HUES48 (cell line): ENCODE measurements at regions not wholly inside any gene's neighbourhood (a gene's known extent, or its start where the extent isn't known, plus 50 kb on each side); places are given as distances from the start of the nearest gene placed in this dataset.

ENCODE experiments used
- H3K27ac ChIP-seq: one replicate; pipeline ENCODE4 v1.7.0; 2013; ENCODE audit warnings: low read depth, low read length, inconsistent platforms
- H3K27me3 ChIP-seq: 2 replicates; pipeline ENCODE4 v1.6.1; 2013; ENCODE audit warnings: mild to moderate bottlenecking, low read length; ENCODE audit not compliant: control insufficient read depth, insufficient read depth
- H3K36me3 ChIP-seq: 2 replicates; pipeline ENCODE4 v1.6.1; 2013; ENCODE audit warnings: low read length; ENCODE audit not compliant: control insufficient read depth, insufficient read depth
- H3K4me1 ChIP-seq: 2 replicates; pipeline ENCODE4 v1.6.1; 2013; ENCODE audit warnings: mild to moderate bottlenecking, low read length; ENCODE audit not compliant: control insufficient read depth, insufficient read depth
- H3K4me3 ChIP-seq: 2 replicates; pipeline ENCODE4 v1.5.1; 2013; ENCODE audit warnings: mild to moderate bottlenecking, low read depth, low read length
- H3K9ac ChIP-seq: 2 replicates; pipeline ENCODE4 v1.6.1; 2013; ENCODE audit warnings: mild to moderate bottlenecking, low read depth, low read length, moderate library complexity
- H3K9me3 ChIP-seq: 2 replicates; pipeline ENCODE4 v1.6.1; 2013; ENCODE audit warnings: low read length; ENCODE audit not compliant: control insufficient read depth, insufficient read depth

DNA sequence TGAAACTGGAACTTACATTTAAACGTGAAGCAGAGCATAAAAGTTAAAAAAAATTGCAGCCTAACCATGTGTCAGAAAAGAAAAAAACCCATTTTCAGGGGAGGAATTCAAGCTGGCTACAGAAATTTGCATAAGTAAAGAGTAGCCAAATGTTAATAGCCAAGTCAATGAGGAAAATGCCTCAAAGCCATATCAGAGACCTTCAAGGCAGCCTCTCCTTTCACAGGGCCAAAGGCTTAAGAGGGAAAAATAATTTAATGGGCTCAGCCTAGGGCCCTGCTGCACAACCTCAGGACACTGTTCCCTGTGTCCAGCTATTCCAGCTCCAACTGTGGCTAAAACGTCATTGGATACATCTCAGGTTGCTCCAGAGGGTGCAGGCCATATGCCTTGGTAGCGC is 749.5 kb downstream of the FLRT2 start:
- no peaks in the 10 kb centered on the region for H3K27me3 ChIP-seq
- H3K9ac ChIP-seq, result no peak overlapping the region
- peaks cover 9% of the 10 kb centered on the region for H3K9me3 ChIP-seq
- H3K4me3 ChIP-seq, result peak overlapping the region; percentile 27
- H3K4me1 ChIP-seq, result peaks cover 14% of the 10 kb centered on the region
- peak overlapping the region; percentile 33 for H3K27ac ChIP-seq
- H3K36me3 ChIP-seq, result no peaks in the 10 kb centered on the region

DNA sequence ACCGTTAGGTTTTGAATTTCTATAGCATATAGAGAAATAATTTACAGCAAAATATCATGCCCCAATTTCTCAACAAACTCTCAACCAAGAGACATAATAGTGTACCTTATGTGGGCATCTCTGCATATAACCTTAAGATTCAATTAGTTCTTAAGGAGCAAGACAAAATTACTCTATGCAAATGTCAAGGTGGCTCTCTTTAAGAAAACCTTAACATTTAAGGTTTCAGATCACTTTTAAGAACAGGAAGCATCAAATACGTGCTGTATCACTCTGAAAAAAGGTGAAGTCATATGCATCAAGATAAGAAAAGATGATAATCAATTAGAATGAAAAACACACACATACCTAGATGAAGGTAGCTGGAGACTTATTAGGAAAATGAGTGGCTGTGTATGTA is 728.0 kb downstream of the FLRT2 start:
- H3K9me3 ChIP-seq, result no peaks in the 10 kb centered on the region
- H3K4me3 ChIP-seq, result no peak overlapping the region
- H3K27me3 ChIP-seq, result no peaks in the 10 kb centered on the region
- no peaks in the 10 kb centered on the region for H3K4me1 ChIP-seq
- no peak overlapping the region for H3K9ac ChIP-seq
- H3K27ac ChIP-seq, result no peak overlapping the region
- no peaks in the 10 kb centered on the region for H3K36me3 ChIP-seq

- Histone ChIP-seq H3K9me3 (no peaks in the 10 kb centered on the region), H3K4me1 (no peaks in the 10 kb centered on the region), H3K36me3 (no peaks in the 10 kb centered on the region), H3K9ac (no peak overlapping the region), H3K27me3 (no peaks in the 10 kb centered on the region), H3K4me3 (no peak overlapping the region), H3K27ac (no peak overlapping the region)
These were observed 713.2 kb downstream of the FLRT2 start for GRCh38 chr14:86243158-86243557.

- Histone ChIP-seq H3K4me3 (no peak overlapping the region), H3K36me3 (no peaks in the 10 kb centered on the region), H3K9ac (no peak overlapping the region), H3K9me3 (no peaks in the 10 kb centered on the region), H3K4me1 (peaks cover 10% of the 10 kb centered on the region; the same call in 1 of the 2 replicates), H3K27ac (peak overlapping the region; percentile 24), H3K27me3 (no peaks in the 10 kb centered on the region)
These were observed 707.8 kb downstream of the FLRT2 start for GRCh38 chr14:86237733-86238132.

DNA sequence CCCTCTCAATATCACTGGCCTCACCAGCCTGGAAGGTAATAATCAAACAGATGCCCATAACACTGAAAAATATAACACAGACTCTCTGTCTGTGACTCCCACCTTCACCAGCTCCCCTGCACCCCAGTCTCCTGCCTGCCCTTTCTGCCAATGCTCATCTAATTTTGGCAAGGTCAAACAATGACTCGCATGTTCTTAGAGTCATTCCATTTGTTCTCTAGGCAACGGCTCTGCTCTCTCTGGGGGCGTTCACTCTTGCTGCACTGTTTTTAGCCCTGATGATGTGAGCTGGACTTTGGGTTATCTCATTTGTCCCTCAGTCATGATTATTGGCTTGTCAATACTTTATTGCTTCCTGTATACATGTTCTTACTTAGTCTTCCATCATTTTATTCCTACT is 691.8 kb downstream of the FLRT2 start:
- H3K36me3 ChIP-seq, result no peaks in the 10 kb centered on the region
- H3K27ac ChIP-seq, result no peak overlapping the region
- H3K9ac ChIP-seq, result no peak overlapping the region
- peaks cover 11% of the 10 kb centered on the region for H3K4me1 ChIP-seq
- H3K9me3 ChIP-seq, result no peaks in the 10 kb centered on the region
- H3K4me3 ChIP-seq, result no peak overlapping the region
- no peaks in the 10 kb centered on the region for H3K27me3 ChIP-seq

DNA sequence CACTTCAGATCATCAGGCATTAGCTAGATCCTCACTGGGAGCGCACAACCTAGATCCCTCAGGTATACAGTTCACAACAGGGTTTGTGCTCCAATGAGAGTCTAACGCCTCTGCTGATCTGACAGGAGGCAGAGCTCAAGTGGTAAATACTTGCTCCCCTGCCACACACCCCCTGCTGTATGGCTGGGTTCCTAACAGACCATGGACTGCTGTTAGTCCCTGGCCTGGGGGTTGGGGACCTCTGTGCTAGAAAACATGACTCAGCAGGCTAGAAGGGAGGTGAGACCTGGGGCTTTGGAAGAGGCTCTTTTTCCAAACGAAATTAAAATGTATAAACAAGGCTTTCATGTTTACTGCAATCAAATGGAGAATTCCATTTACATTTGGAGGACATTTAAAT is 691.1 kb downstream of the FLRT2 start:
- Histone ChIP-seq H3K9ac (no peak overlapping the region), H3K4me3 (no peak overlapping the region), H3K27me3 (no peaks in the 10 kb centered on the region), H3K27ac (no peak overlapping the region), H3K36me3 (no peaks in the 10 kb centered on the region), H3K4me1 (peaks cover 11% of the 10 kb centered on the region), H3K9me3 (no peaks in the 10 kb centered on the region)

- H3K4me3 ChIP-seq, result no peak overlapping the region
- H3K4me1 ChIP-seq, result peaks cover 11% of the 10 kb centered on the region
- no peak overlapping the region for H3K9ac ChIP-seq
- H3K9me3 ChIP-seq, result no peaks in the 10 kb centered on the region
- H3K27ac ChIP-seq, result no peak overlapping the region
- no peaks in the 10 kb centered on the region for H3K27me3 ChIP-seq
- no peaks in the 10 kb centered on the region for H3K36me3 ChIP-seq
These were observed 687.6 kb downstream of the FLRT2 start for GRCh38 chr14:86217523-86217922.

DNA sequence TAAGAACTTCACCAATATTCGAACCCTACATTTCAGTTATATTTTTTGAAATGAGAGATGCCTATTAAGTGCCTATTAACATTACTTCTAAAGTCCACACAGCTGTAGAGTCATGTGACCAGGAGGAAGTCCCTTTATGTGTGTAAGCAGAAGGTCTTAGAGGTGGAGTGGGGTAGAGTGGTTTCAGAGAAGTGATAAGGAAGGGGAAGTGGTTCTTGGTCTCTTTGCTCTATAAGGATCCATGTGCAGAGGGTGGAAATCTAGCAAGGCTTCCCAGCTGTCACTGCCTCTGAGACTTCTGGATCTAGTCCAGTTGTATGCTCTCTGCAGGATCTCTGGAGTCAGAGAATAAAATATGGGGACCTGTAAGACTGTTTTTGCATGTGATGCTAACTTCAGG is 673.9 kb downstream of the FLRT2 start:
- no peaks in the 10 kb centered on the region for H3K27me3 ChIP-seq
- no peak overlapping the region for H3K4me3 ChIP-seq
- no peaks in the 10 kb centered on the region for H3K9me3 ChIP-seq
- no peaks in the 10 kb centered on the region for H3K36me3 ChIP-seq
- no peaks in the 10 kb centered on the region for H3K4me1 ChIP-seq
- no peak overlapping the region for H3K9ac ChIP-seq
- H3K27ac ChIP-seq, result no peak overlapping the region

DNA sequence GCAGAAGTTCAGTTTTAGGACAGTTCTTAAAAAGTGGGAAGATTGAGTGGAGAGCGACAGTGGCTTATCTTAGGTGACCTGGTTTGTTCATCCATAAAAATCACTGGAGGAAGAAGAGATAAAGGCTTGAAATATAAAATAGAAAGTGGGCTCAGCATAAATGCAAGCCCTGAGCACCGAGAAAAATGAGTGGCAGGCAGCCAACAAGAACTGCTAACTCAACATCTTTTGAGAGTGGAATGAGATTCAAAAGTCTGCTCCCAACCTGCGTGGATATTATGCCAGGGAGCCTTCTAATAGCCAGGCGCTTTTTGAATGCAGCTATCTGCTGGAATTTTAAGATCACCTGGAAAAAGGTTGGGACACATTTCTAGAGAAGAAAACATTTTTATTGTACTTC is 666.5 kb downstream of the FLRT2 start:
- H3K27ac ChIP-seq, result no peak overlapping the region
- H3K4me3 ChIP-seq, result no peak overlapping the region

GRCh38 chr14:86193756-86194155 is 663.8 kb downstream of the FLRT2 start:
- Histone ChIP-seq H3K9me3 (no peaks in the 10 kb centered on the region), H3K27ac (no peak overlapping the region), H3K36me3 (no peaks in the 10 kb centered on the region), H3K27me3 (no peaks in the 10 kb centered on the region), H3K4me1 (no peaks in the 10 kb centered on the region), H3K9ac (no peak overlapping the region), H3K4me3 (no peak overlapping the region)

More for the DNA sequence above, 666.5 kb downstream of the FLRT2 start:
- no peaks in the 10 kb centered on the region for H3K4me1 ChIP-seq
- H3K36me3 ChIP-seq, result no peaks in the 10 kb centered on the region
- no peaks in the 10 kb centered on the region for H3K27me3 ChIP-seq
- no peak overlapping the region for H3K9ac ChIP-seq
- no peaks in the 10 kb centered on the region for H3K9me3 ChIP-seq

DNA sequence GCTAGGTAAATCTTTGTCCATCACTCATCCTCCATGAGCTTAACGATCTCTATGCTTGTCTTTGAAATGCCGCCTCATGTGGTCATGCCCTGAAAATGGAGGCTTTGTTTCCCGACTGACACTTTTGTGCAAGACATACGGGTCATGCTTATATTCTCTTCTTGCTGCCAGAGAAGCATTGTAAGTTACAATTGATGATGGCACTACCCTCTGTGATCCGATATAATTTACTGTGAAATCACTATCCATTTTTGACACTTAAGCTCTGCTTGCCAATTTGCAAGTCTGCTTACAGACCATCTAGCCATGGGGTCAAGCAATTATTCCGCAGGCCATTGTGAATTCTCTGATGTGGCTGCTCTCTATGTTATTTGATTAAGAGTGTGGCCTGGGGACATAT is 650.0 kb downstream of the FLRT2 start:
- H3K4me1 ChIP-seq, result no peaks in the 10 kb centered on the region
- no peaks in the 10 kb centered on the region for H3K36me3 ChIP-seq
- H3K9me3 ChIP-seq, result no peaks in the 10 kb centered on the region
- no peak overlapping the region for H3K4me3 ChIP-seq
- no peak overlapping the region for H3K9ac ChIP-seq
- no peaks in the 10 kb centered on the region for H3K27me3 ChIP-seq
- no peak overlapping the region for H3K27ac ChIP-seq

DNA sequence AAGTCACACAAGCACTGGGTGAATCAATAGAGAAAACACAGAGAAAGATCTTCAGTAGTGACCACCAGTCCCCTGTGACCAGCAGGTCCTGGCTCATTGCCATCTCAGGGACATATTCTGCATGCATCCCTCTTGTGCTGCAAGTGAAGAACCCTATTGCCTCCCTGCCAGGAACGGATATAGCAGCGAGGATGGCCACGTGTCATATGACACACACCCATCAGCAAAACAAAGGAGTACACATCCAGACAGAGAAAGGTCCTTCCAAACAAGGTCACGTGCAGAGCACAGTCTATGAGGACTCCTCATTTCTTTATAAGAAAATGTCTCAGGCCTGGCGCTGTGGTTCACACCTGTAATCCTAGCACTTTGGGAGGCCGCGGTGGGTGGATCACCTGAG is 638.4 kb downstream of the FLRT2 start:
- Histone ChIP-seq H3K27me3 (no peaks in the 10 kb centered on the region), H3K36me3 (no peaks in the 10 kb centered on the region), H3K9me3 (no peaks in the 10 kb centered on the region), H3K4me3 (no peak overlapping the region), H3K4me1 (no peaks in the 10 kb centered on the region), H3K27ac (no peak overlapping the region), H3K9ac (no peak overlapping the region)
